GM19468 (cell line): ENCODE measurements at regions not wholly inside any gene's neighbourhood (a gene's known extent, or its start where the extent isn't known, plus 50 kb on each side); places are given as distances from the start of the nearest gene placed in this dataset.

Experiments
- ATAC-seq: cut with Tn5 transposase; IDR thresholded peaks from one replicate; pipeline ENCODE4 v1.9.1; 2021; ENCODE audit warnings: mild to moderate bottlenecking, moderate library complexity, moderate number of reproducible peaks; ENCODE audit not compliant: unreplicated experiment; ENCODE audit errors: extremely low read depth

DNA sequence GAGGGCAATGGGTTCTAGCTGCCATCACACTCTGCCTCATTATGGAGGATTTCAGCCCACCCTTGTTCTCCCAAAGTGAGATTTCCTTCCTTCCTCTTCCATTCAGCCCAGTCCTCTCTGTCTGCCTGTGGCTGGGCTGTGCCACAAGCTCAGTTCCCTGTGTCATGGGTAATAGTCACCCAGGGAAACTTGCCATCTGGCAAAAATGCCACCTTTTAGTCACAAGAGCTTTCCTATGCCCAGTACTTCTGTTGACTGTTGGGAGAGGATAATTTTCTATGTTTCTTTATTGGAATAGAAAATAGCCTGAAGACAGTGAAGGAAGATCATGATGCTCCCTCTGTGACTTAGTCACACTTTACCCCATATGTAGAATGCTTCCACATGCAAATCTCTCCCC, 71.4 kb downstream of the TLR4 start:
- ATAC-seq, result no peak

GRCh38 chr9:117777823-117778222, 73.6 kb downstream of the TLR4 start:
- no peak for ATAC-seq

GRCh38 chr9:117779760-117780159, 75.6 kb downstream of the TLR4 start:
- ATAC-seq, result no peak

- peak; percentile 30 for ATAC-seq
These were observed 79.0 kb downstream of the TLR4 start for GRCh38 chr9:117782931-117783788.

GRCh38 chr9:117783828-117784227, 79.6 kb downstream of the TLR4 start:
- peak; percentile 86 for ATAC-seq

DNA sequence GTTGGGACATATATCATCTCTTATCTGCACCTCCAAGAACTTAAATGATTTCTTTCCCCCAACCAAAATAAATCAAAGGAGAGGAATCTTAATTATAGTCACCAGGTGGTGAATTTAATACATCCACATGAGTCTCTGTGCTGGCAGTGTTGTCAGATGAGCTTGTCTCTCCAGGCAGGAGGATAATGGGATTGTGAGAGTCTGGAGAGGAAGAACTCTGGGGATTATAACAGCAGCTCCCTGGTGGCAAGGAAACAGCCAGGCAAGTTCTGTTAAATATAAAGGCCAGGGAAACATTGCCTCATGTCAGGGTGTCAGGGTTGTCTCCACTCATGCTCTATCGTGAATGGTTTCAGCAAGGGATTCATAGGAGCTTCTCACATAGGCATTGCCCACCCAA, 80.8 kb downstream of the TLR4 start:
- no peak for ATAC-seq

- no peak for ATAC-seq
These were observed 83.5 kb downstream of the TLR4 start for GRCh38 chr9:117787746-117788145.

DNA sequence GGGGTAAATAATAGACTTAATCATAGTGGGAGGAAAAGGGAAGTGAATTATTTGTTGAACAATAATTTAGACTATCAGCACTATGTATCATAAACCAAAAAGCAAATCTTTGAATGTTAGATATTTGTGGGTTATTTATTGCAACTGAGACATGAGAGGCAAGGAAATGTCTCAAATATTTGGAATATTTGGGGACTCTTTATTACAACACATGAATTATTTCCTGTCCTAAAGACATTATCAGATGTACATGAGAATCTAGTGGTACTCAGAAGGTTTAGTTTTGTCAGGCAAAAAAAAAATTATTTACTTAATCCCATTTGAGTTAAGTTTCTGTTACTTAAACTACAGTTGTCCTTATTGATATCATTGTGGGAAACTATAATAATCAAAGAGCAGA, 91.1 kb downstream of the TLR4 start:
- ATAC-seq, result no peak

GRCh38 chr9:117796681-117797080, 92.5 kb downstream of the TLR4 start:
- ATAC-seq, result no peak

DNA sequence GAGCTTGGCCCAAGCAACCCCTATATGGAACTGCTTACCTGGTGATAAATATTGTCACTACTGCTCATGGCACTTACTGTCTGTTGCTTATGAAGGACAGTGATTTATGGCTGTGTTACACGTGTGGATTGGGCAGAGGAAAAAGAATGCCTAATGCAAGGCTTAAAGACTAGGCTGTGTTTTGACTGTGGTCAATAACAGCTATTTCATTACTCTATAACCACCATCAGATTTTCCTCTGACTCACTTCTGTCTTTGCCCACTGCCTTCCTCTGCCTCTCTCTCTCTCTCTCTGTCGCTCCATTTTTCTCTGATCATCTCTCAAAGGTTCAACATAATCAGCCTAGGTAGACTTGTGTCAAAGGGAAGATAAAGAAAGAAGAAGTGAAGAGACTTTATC, 96.2 kb downstream of the TLR4 start:
- ATAC-seq, result no peak

GRCh38 chr9:117809751-117810150, 105.5 kb downstream of the TLR4 start:
- ATAC-seq, result no peak

DNA sequence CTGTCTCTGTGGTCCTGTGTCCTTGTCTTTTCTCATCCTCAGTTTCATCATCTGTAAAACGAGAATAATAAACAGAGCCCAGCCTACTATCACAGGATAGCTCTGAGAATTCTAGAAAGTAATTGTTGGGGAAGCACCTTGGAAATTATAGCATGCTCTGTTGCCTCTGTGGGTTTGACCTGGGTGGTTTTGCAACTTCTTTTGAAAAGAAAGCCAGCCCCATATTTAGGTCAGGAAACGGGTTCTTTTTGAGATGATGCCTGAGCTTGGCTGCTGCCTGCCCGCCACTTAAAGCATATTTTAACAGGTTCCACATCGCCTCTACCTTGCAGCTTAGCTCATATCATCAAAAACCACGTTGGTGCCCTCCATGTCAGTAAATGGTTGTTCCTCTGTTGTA, 111.1 kb downstream of the TLR4 start:
- no peak for ATAC-seq

DNA sequence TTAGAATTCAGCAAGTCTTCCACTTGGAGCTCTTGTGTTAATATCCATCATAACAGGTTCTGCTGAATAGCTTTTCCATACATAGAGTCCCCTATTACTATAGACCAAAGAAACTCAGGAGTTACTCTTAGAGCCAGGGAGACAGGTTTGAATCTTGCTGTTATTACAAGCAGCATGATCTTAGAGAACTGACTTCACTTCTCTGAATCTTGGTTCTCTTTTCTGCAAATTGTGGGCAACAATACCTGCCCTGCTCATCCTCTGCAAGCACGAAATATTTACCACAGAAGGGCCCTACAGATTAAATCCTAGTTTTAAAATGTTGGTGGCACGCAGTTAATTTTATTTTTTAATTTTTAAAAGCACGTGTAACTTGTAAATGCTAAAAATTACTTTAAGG, 111.7 kb downstream of the TLR4 start:
- no peak for ATAC-seq

DNA sequence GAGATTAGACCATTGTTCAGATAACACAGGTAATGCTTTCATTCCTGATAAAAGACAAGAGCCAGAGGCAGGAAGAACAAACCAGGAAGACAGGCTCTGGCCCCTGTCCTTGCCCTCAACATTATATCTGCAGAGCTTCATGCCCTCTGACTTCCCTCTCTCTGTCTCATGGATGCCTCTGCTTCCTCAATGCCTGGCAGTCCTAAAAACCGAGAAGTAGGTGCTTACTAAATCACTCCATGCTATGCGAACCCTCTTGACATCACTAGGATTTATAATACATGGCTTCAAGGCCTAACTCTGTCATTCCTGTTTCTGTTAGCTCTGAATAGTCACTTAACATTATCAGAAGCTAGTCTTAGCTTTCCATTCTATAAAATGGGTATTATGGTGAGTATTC, 117.8 kb downstream of the TLR4 start:
- ATAC-seq, result no peak

GRCh38 chr9:117823576-117823975, 119.4 kb downstream of the TLR4 start:
- ATAC-seq, result no peak

GRCh38 chr9:117825609-117826347, 121.6 kb downstream of the TLR4 start:
- peak; percentile 95 for ATAC-seq

DNA sequence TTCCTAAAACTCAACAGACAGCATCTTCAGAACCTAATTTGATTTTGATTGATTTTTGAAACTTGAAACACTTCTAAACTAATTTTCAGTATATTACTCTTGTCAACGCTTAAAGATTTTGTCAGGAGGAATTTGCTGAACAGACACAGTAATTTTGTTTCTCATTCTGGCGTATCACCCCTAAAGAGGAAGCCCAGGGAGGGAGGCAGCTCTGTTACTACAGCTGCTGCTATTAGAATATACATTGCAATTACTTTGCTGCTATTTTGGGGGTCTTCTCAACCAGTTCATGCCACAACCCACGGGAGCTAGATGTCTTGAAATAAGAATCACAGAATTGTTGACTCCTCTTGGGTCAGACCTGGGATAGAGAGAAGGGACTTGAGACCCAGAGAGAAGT, 122.6 kb downstream of the TLR4 start:
- no peak for ATAC-seq

DNA sequence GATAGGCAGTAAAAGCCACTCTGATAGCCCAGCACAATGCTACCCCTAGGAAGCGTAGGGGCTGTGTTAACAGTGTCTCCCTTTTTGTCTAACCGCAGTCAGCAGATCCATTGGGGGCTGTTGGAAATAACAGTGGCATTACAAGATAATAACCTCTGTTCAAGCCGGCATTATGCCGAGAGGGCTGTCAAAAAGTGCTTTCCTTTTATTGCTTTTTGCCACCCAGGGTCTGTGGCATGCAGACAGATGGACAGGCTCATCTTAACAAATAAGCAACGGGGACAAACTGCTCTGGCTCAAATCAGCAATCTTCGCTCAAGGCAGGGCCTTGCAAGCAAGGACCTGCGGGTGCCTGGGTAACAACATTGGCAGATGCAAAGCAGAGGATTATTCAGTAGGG, 123.3 kb downstream of the TLR4 start:
- no peak for ATAC-seq

- no peak for ATAC-seq
These were observed 124.3 kb downstream of the TLR4 start for GRCh38 chr9:117828466-117828865.

GRCh38 chr9:117835798-117836197, 131.6 kb downstream of the TLR4 start:
- peak; percentile 51 for ATAC-seq

DNA sequence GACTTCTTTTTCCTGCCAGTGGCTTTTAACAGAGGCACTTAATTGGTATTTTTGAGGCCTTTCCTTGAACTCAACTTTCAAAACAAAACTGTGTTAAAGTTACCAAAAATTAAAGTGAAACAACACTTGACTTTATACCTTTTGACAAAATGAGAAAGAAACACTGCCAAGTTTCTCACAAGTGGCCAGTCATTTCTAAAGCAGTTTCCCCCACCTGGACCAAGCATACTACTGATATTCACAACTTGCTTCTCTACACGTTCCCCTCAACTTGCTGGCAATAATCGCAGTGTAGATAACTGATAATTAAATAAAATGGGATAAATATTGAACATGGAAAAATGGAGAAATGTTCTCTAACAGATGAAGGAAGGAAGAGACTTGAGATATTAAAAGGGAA, 135.7 kb downstream of the TLR4 start:
- ATAC-seq, result no peak
